Astrocyte (in vitro differentiated cells and primary cell): ENCODE measurements at regions not wholly inside any gene's neighbourhood (a gene's known extent, or its start where the extent isn't known, plus 50 kb on each side); places are given as distances from the start of the nearest gene placed in this dataset.

Experiments
- DNase-seq: peaks from one replicate; pipeline ENCODE4 v3.0.0-alpha.2; 2010; ENCODE audit warnings: low read depth
- FAIRE-seq: peaks from 2 replicates; lab custom pipeline; 2011; peaks lifted over from hg19 to GRCh38; lab: Jason Lieb, UNC
- H2AFZ ChIP-seq: 2 replicates; pipeline ENCODE4 v1.6.0; 2012; ENCODE audit warnings: low read depth, low read length, inconsistent platforms
- H3K27ac ChIP-seq: 2 replicates; pipeline ENCODE4 v1.5.1; 2011; ENCODE audit warnings: low read depth, low read length, inconsistent platforms
- H3K27me3 ChIP-seq: 2 replicates; pipeline ENCODE4 v1.6.0; 2011; ENCODE audit warnings: low read length, inconsistent platforms; ENCODE audit not compliant: insufficient read depth
- H3K36me3 ChIP-seq: 2 replicates; pipeline ENCODE4 v1.5.1; 2011; ENCODE audit warnings: low read length, inconsistent platforms; ENCODE audit not compliant: insufficient read depth
- H3K4me1 ChIP-seq: 2 replicates; pipeline ENCODE4 v1.5.1; 2011; ENCODE audit warnings: low read length, inconsistent platforms; ENCODE audit not compliant: insufficient read depth
- H3K4me2 ChIP-seq: 2 replicates; pipeline ENCODE4 v1.6.0; 2012; ENCODE audit warnings: low read length, inconsistent platforms
- H3K4me3 ChIP-seq: 2 replicates; pipeline ENCODE4 v1.5.1; 2011; ENCODE audit warnings: low read depth, mild to moderate bottlenecking, low read length, inconsistent platforms; ENCODE audit not compliant: insufficient read depth
- H3K79me2 ChIP-seq: 2 replicates; pipeline ENCODE4 v1.6.0; 2012; ENCODE audit warnings: mild to moderate bottlenecking, low read length, inconsistent platforms; ENCODE audit not compliant: insufficient read depth
- H3K9ac ChIP-seq: 2 replicates; pipeline ENCODE4 v1.6.0; 2012; ENCODE audit warnings: mild to moderate bottlenecking, low read length, inconsistent platforms
- H3K9me3 ChIP-seq: 2 replicates; pipeline ENCODE4 v1.5.1; 2012; ENCODE audit warnings: low read depth, mild to moderate bottlenecking, low read length, inconsistent platforms; ENCODE audit not compliant: insufficient read depth
- H4K20me1 ChIP-seq: 2 replicates; pipeline ENCODE4 v1.6.0; 2012; ENCODE audit warnings: low read length, inconsistent platforms; ENCODE audit not compliant: insufficient read depth
- H3K27ac Mint-ChIP-seq: one replicate; pipeline ENCODE4 v1.8.0; 2021; ENCODE audit warnings: mild to moderate bottlenecking, mixed read lengths; ENCODE audit not compliant: unreplicated experiment
- H3K27me3 Mint-ChIP-seq: one replicate; pipeline ENCODE4 v1.8.0; 2021; ENCODE audit warnings: low read depth, mixed read lengths; ENCODE audit not compliant: unreplicated experiment
- H3K36me3 Mint-ChIP-seq: one replicate; pipeline ENCODE4 v1.8.0; 2021; ENCODE audit warnings: low read depth, mixed read lengths; ENCODE audit not compliant: unreplicated experiment
- H3K4me1 Mint-ChIP-seq: one replicate; pipeline ENCODE4 v1.8.0; 2021; ENCODE audit warnings: low read depth, mixed read lengths; ENCODE audit not compliant: unreplicated experiment
- H3K4me3 Mint-ChIP-seq: one replicate; pipeline ENCODE4 v1.8.0; 2021; ENCODE audit warnings: mild to moderate bottlenecking, moderate library complexity, mixed read lengths; ENCODE audit not compliant: unreplicated experiment
- H3K9me3 Mint-ChIP-seq: one replicate; pipeline ENCODE4 v1.8.0; 2021; ENCODE audit warnings: mild to moderate bottlenecking, mixed read lengths; ENCODE audit not compliant: unreplicated experiment
- CTCF ChIP-seq: IDR thresholded peaks from 2 replicates; pipeline ENCODE4 v1.5.1; 2011; ENCODE audit warnings: low read depth, mild to moderate bottlenecking, inconsistent platforms, low read length, moderate library complexity; ENCODE audit not compliant: insufficient read depth
- EZH2 ChIP-seq: IDR thresholded peaks from 2 replicates; pipeline ENCODE4 v1.6.1; 2012; ENCODE audit warnings: mild to moderate bottlenecking, low read length, inconsistent platforms; ENCODE audit not compliant: insufficient read depth

DNA sequence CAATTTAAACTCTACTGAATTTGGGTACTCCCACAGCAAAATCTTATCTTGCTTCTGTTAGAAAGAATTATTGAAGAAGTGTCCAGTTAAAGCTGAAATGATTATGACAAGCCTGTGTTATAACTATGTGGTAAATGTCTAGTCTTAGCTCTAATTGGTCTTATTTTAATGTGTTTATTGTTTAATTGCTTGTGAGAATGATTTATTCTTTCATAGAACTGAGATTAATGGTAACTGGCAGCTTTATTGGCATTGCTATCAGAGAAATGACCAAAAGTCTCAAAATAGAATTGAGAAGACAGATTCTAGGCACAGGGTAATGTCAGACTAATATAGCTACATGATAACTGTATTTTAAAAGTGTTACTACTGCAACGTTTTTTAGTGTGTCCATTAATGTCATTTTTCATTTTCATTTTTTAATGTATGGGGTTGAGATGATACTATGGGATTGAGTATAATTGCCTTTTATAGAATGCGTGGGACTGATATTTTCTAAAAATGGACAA, 458.7 kb downstream of the AEBP2 start:
- Mint-ChIP-seq H3K4me3 (no peak overlapping the region), H3K36me3 (no peaks in the 10 kb centered on the region)
- no peak for FAIRE-seq

GRCh38 chr12:19901841-19902240, 462.5 kb downstream of the AEBP2 start:
- no peak overlapping the region for H3K27ac ChIP-seq
- DNase-seq (no peak), FAIRE-seq (no peak)
- H2AFZ ChIP-seq = no peak overlapping the region
- H3K9me3 ChIP-seq = no peaks in the 10 kb centered on the region
- H3K4me2 ChIP-seq = no peak overlapping the region
- Mint-ChIP-seq H3K4me1 (no peaks in the 10 kb centered on the region), H3K36me3 (no peaks in the 10 kb centered on the region), H3K27me3 (no peaks in the 10 kb centered on the region), H3K9me3 (no peaks in the 10 kb centered on the region), H3K4me3 (no peak overlapping the region), H3K27ac (no peak overlapping the region)
- H3K4me1 ChIP-seq = no peaks in the 10 kb centered on the region
- no peak overlapping the region for H3K9ac ChIP-seq
- H3K4me3 ChIP-seq = no peak overlapping the region
- no peaks in the 10 kb centered on the region for H3K36me3 ChIP-seq
- no peaks in the 10 kb centered on the region for H3K27me3 ChIP-seq
- TF ChIP-seq CTCF (no peak), EZH2 (no peak)
- no peaks in the 10 kb centered on the region for H3K79me2 ChIP-seq
- H4K20me1 ChIP-seq = no peaks in the 10 kb centered on the region

More for the DNA sequence above, 458.7 kb downstream of the AEBP2 start:
- TF ChIP-seq CTCF = no peak
- TF ChIP-seq EZH2 = no peak
- no peak overlapping the region for H3K27ac ChIP-seq
- no peaks in the 10 kb centered on the region for H4K20me1 ChIP-seq
- no peak overlapping the region for H3K4me3 ChIP-seq
- no peak overlapping the region for H3K4me2 ChIP-seq
- no peaks in the 10 kb centered on the region for H3K9me3 Mint-ChIP-seq
- no peaks in the 10 kb centered on the region for H3K79me2 ChIP-seq
- H3K27me3 ChIP-seq = no peaks in the 10 kb centered on the region
- H3K36me3 ChIP-seq = no peaks in the 10 kb centered on the region
- H3K27me3 Mint-ChIP-seq = no peaks in the 10 kb centered on the region
- no peak overlapping the region for H3K27ac Mint-ChIP-seq
- H2AFZ ChIP-seq = no peak overlapping the region
- H3K9me3 ChIP-seq = no peaks in the 10 kb centered on the region
- peaks cover 4% of the 10 kb centered on the region for H3K4me1 Mint-ChIP-seq
- no peaks in the 10 kb centered on the region for H3K4me1 ChIP-seq
- DNase-seq = no peak
- no peak overlapping the region for H3K9ac ChIP-seq

DNA sequence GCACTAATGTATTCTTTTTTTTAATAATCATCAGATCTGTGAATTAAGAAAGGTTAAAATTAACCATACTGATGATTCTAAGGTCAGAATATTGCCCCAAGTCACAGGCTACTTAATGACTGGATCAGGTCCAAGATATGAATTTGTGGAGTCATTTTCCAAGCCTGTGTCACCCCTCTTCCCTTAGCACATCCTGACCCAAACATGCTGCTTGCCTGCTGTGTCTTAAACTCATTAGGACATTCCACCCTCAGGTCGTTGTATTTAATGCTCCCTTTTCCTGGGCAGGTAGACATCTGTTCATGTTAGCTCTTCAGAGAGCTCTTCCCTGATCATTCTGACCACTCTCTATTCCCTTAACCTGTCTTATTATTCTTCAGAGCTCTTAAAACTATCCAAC, 463.5 kb upstream of the PDE3A start:
- TF ChIP-seq EZH2 = no peak
- TF ChIP-seq CTCF = no peak
- no peak overlapping the region for H3K27ac ChIP-seq
- DNase-seq = no peak
- no peak overlapping the region for H3K4me2 ChIP-seq
- no peak overlapping the region for H3K4me3 ChIP-seq
- no peaks in the 10 kb centered on the region for H3K27me3 ChIP-seq
- H4K20me1 ChIP-seq = no peaks in the 10 kb centered on the region
- no peak overlapping the region for H3K27ac Mint-ChIP-seq
- no peaks in the 10 kb centered on the region for H3K36me3 Mint-ChIP-seq
- no peak overlapping the region for H2AFZ ChIP-seq
- H3K4me1 Mint-ChIP-seq = no peaks in the 10 kb centered on the region
- H3K9me3 Mint-ChIP-seq = no peaks in the 10 kb centered on the region
- H3K9me3 ChIP-seq = no peaks in the 10 kb centered on the region
- H3K4me3 Mint-ChIP-seq = no peak overlapping the region
- no peaks in the 10 kb centered on the region for H3K4me1 ChIP-seq
- FAIRE-seq = no peak
- no peaks in the 10 kb centered on the region for H3K27me3 Mint-ChIP-seq
- H3K9ac ChIP-seq = no peak overlapping the region
- H3K36me3 ChIP-seq = no peaks in the 10 kb centered on the region
- no peaks in the 10 kb centered on the region for H3K79me2 ChIP-seq
